H1 (cell line): ENCODE measurements at regions not wholly inside any gene's neighbourhood (a gene's known extent, or its start where the extent isn't known, plus 50 kb on each side); places are given as distances from the start of the nearest gene placed in this dataset.
A peak's percentile ranks its signal among the peaks of the same experiment; 100 is the strongest.
"Not testable (repeated sequence)": the region's sequence is repeated elsewhere in the genome, so short reads cannot be mapped to it uniquely, and the experiment has no call there.

ENCODE experiments used
- CTCF ChIA-PET: fragments of 300-600 bp; sonication (Branson Sonifier 250); formaldehyde crosslinking; loops from one replicate; lab custom pipeline; 2021; ENCODE audit not compliant: partially characterized antibody; lab: Charles Lee
- POLR2A ChIA-PET: fragments of 300-600 bp; sonication (Branson Sonifier 250); formaldehyde crosslinking; loops from one replicate; lab custom pipeline; 2021; ENCODE audit warnings: inconsistent platforms; ENCODE audit not compliant: partially characterized antibody; lab: Charles Lee
- DNase-seq, 2 experiments: peaks; one replicate each; pipeline versions ENCODE4 v3.0.0 to v3.0.0-alpha.2; 2010 to 2022; ENCODE audit warnings: low spot score in 2 of 2, low read depth in 1 of 2, mixed read lengths in 1 of 2
- FAIRE-seq: peaks from 2 replicates; lab custom pipeline; 2011; peaks lifted over from hg19 to GRCh38; lab: Jason Lieb, UNC
- H2AFZ ChIP-seq: 2 replicates; pipeline ENCODE4 v1.8.1; 2012; ENCODE audit warnings: low read length, inconsistent platforms
- H2AK5ac ChIP-seq: 2 replicates; pipeline ENCODE4 v1.6.1; 2013; ENCODE audit warnings: low read depth, low read length
- H2BK120ac ChIP-seq: replicated peaks from 2 replicates; pipeline ENCODE3; 2013; ENCODE audit warnings: low read depth, low read length, inconsistent platforms
- H2BK12ac ChIP-seq: 2 replicates; pipeline ENCODE4 v1.6.1; 2013; ENCODE audit warnings: low read depth, low read length
- H2BK15ac ChIP-seq: 2 replicates; pipeline ENCODE4 v1.6.1; 2013; ENCODE audit warnings: low read length
- H2BK20ac ChIP-seq: 2 replicates; pipeline ENCODE4 v1.6.1; 2013; ENCODE audit warnings: low read length
- H2BK5ac ChIP-seq: 2 replicates; pipeline ENCODE4 v1.6.1; 2013; ENCODE audit warnings: low read depth, low read length
- H3K14ac ChIP-seq: 2 replicates; pipeline ENCODE4 v1.6.1; 2013; ENCODE audit warnings: inconsistent platforms; ENCODE audit not compliant: insufficient read length
- H3K18ac ChIP-seq: 2 replicates; pipeline ENCODE4 v1.6.1; 2013; ENCODE audit warnings: low read length; ENCODE audit errors: extremely low read depth
- H3K23ac ChIP-seq: 2 replicates; pipeline ENCODE4 v1.6.1; 2013; ENCODE audit warnings: inconsistent platforms; ENCODE audit not compliant: insufficient read length
- H3K23me2 ChIP-seq: 2 replicates; pipeline ENCODE4 v1.6.1; 2013; ENCODE audit warnings: low read depth, low read length
- H3K27ac ChIP-seq: 2 replicates; pipeline ENCODE4 v1.6.1; 2011; ENCODE audit warnings: low read depth, low read length, inconsistent platforms
- H3K27me3 ChIP-seq, 4 experiments: replicated peaks in 1 of 4; 1 replicate in 1 of 4; 2 replicates in 3 of 4; pipeline versions ENCODE4 v1.6.1 to v1.8.1; 2011 to 2013; ENCODE audit warnings: low read length in 3 of 4, mild to moderate bottlenecking in 3 of 4, inconsistent platforms in 2 of 4, mixed read lengths in 2 of 4, moderate library complexity in 1 of 4; ENCODE audit not compliant: control insufficient read depth in 3 of 4, insufficient read depth in 3 of 4; ENCODE audit errors: extremely low read depth in 1 of 4
- H3K36me3 ChIP-seq, 4 experiments: 2 replicates each; pipeline versions ENCODE4 v1.6.1 to v1.8.1; 2011 to 2013; ENCODE audit warnings: mild to moderate bottlenecking in 4 of 4, low read length in 3 of 4, moderate library complexity in 2 of 4, control low read depth in 1 of 4, inconsistent platforms in 1 of 4; ENCODE audit not compliant: insufficient read depth in 4 of 4, control insufficient read depth in 2 of 4
- H3K4ac ChIP-seq: replicated peaks from 2 replicates; pipeline ENCODE3; 2013; ENCODE audit warnings: low read length, low read depth, mixed read lengths, inconsistent platforms; ENCODE audit not compliant: insufficient read length
- H3K4me1 ChIP-seq, 4 experiments: replicated peaks in 1 of 4; 1 replicate in 1 of 4; 2 replicates in 3 of 4; pipeline versions ENCODE4 v1.6.1 to v1.8.1; 2011 to 2013; ENCODE audit warnings: low read length in 3 of 4, inconsistent platforms in 2 of 4, mixed read lengths in 1 of 4; ENCODE audit not compliant: insufficient read depth in 4 of 4, control insufficient read depth in 3 of 4
- H3K4me2 ChIP-seq, 2 experiments: 2 replicates each; pipeline versions ENCODE4 v1.6.1 to v1.8.1; 2011 to 2013; ENCODE audit warnings: low read depth in 2 of 2, low read length in 2 of 2, control low read depth in 1 of 2, inconsistent platforms in 1 of 2, mild to moderate bottlenecking in 1 of 2; ENCODE audit not compliant: insufficient read depth in 1 of 2
- H3K4me3 ChIP-seq, 4 experiments: fragments of 200-600, 300-600 bp in 1 of 4; sonication (generic), shearing (Covaris generic), sonication (Bioruptor Twin) in 1 of 4; 2 replicates each; pipeline versions ENCODE4 v1.5.1 to v1.8.1; 2011 to 2016; ENCODE audit warnings: low read length in 4 of 4, low read depth in 3 of 4, control low read depth in 2 of 4, inconsistent platforms in 2 of 4, mild to moderate bottlenecking in 2 of 4, mixed read lengths in 1 of 4, moderate library complexity in 1 of 4; ENCODE audit not compliant: insufficient read depth in 2 of 4; ENCODE audit errors: extremely low read depth in 1 of 4
- H3K56ac ChIP-seq: replicated peaks from 2 replicates; pipeline ENCODE3; 2013; ENCODE audit warnings: low read depth, mild to moderate bottlenecking, mixed read lengths, low read length, inconsistent platforms; ENCODE audit not compliant: insufficient read length
- H3K79me1 ChIP-seq: 2 replicates; pipeline ENCODE4 v1.6.1; 2013; ENCODE audit warnings: low read depth, low read length, control low read depth
- H3K79me2 ChIP-seq, 2 experiments: 2 replicates each; pipeline versions ENCODE4 v1.6.1 to v1.8.1; 2012 to 2013; ENCODE audit warnings: low read length in 2 of 2, mild to moderate bottlenecking in 2 of 2, inconsistent platforms in 1 of 2; ENCODE audit not compliant: insufficient read depth in 2 of 2, control insufficient read depth in 1 of 2
- H3K9ac ChIP-seq, 4 experiments: replicated peaks in 1 of 4; 1 replicate in 1 of 4; 2 replicates in 3 of 4; pipeline versions ENCODE4 v1.6.1 to v1.8.1; 2011 to 2013; ENCODE audit warnings: low read depth in 3 of 4, low read length in 3 of 4, control low read depth in 2 of 4, mild to moderate bottlenecking in 2 of 4, moderate library complexity in 2 of 4, inconsistent platforms in 1 of 4; ENCODE audit errors: extremely low read depth in 1 of 4
- H3K9me3 ChIP-seq, 2 experiments: 2 replicates each; pipeline versions ENCODE4 v1.6.1 to v1.8.1; 2012 to 2013; ENCODE audit warnings: mild to moderate bottlenecking in 2 of 2, moderate library complexity in 2 of 2, control low read depth in 1 of 2, inconsistent platforms in 1 of 2, low read depth in 1 of 2, low read length in 1 of 2, mixed read lengths in 1 of 2; ENCODE audit not compliant: insufficient read depth in 2 of 2
- H4K20me1 ChIP-seq, 2 experiments: replicated peaks in 1 of 2; 2 replicates each; pipeline versions ENCODE3 to v1.8.1; 2011 to 2013; ENCODE audit warnings: inconsistent platforms in 2 of 2, low read length in 2 of 2, mild to moderate bottlenecking in 1 of 2; ENCODE audit not compliant: insufficient read depth in 2 of 2, control insufficient read depth in 1 of 2
- H4K5ac ChIP-seq: 2 replicates; pipeline ENCODE4 v1.6.1; 2013; ENCODE audit warnings: low read length, low read depth, mixed read lengths, inconsistent platforms; ENCODE audit not compliant: insufficient read length
- H4K8ac ChIP-seq: 2 replicates; pipeline ENCODE4 v1.8.0; 2013; ENCODE audit warnings: mild to moderate bottlenecking, moderate library complexity, low read length, inconsistent platforms; ENCODE audit not compliant: insufficient read depth; ENCODE audit errors: extremely low read depth
- H4K91ac ChIP-seq: replicated peaks from 2 replicates; pipeline ENCODE3; 2013; ENCODE audit warnings: low read length, mixed read lengths, inconsistent platforms; ENCODE audit not compliant: insufficient read length
- EGR1 ChIP-seq: IDR thresholded peaks from 2 replicates; pipeline ENCODE4 v1.6.1; 2011; ENCODE audit warnings: low read depth, low read length, borderline replicate concordance
- NRF1 ChIP-seq: IDR thresholded peaks from 2 replicates; pipeline ENCODE4 v1.6.1; 2011; ENCODE audit warnings: mild to moderate bottlenecking, low read depth, low read length, improper control_type of control experiment
- RBBP5 ChIP-seq: IDR thresholded peaks from 2 replicates; pipeline ENCODE4 v1.7.1; 2012; ENCODE audit warnings: low read depth, mild to moderate bottlenecking, inconsistent platforms, low read length, moderate library complexity, borderline replicate concordance
- WGBS, 2 experiments: shearing (Covaris generic) in 1 of 2; methylation state at CpG; one replicate each; pipeline versions ENCODE4 v1.1.6 to v1.1.7; 2013 to 2015; ENCODE audit warnings: low lambda C conversion rate in 2 of 2, mixed read lengths in 2 of 2, inconsistent platforms in 1 of 2, low coverage in 1 of 2, missing lambda C conversion rate in 1 of 2; ENCODE audit not compliant: insufficient replicate concordance in 2 of 2, insufficient coverage in 1 of 2, insufficient read length in 1 of 2; ENCODE audit errors: extremely low coverage in 1 of 2, missing lambda C conversion rate in 1 of 2; 5-methylcytosine and 5-hydroxymethylcytosine counted together
- TF ChIP-seq, protein P1 (sequence below): IDR thresholded peaks from 2 replicates; pipeline ENCODE4 v1.6.1; 2012; ENCODE audit warnings: inconsistent platforms
- TF ChIP-seq, protein P2 (sequence below): IDR thresholded peaks from 2 replicates; pipeline ENCODE4 v1.6.1; 2011; ENCODE audit warnings: low read length, improper control_type of control experiment

DNA sequence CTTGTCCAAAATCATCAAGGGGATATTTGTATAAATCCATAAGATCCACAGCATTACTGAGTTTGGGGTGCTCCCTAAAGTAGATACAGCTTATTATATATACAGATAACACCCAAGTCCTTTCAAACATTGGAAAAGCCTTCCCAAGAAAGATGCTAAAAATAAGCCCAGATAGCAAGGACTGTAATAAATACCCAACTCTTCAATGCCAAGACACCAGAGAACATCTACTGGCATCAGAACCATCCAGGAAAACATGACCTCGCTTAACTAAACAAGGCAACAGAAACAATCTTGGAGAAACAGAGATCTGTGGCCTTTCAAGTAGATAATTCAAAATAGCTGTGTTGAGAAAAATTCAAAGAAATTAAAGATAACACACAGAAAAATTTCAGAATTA is 761.4 kb downstream of the GRIK2 start (continued):
- TF ChIP-seq, protein P1, sequence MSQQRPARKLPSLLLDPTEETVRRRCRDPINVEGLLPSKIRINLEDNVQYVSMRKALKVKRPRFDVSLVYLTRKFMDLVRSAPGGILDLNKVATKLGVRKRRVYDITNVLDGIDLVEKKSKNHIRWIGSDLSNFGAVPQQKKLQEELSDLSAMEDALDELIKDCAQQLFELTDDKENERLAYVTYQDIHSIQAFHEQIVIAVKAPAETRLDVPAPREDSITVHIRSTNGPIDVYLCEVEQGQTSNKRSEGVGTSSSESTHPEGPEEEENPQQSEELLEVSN, result no peak
- no peak for TF ChIP-seq EGR1
- no peak for TF ChIP-seq RBBP5
- TF ChIP-seq, protein P2, sequence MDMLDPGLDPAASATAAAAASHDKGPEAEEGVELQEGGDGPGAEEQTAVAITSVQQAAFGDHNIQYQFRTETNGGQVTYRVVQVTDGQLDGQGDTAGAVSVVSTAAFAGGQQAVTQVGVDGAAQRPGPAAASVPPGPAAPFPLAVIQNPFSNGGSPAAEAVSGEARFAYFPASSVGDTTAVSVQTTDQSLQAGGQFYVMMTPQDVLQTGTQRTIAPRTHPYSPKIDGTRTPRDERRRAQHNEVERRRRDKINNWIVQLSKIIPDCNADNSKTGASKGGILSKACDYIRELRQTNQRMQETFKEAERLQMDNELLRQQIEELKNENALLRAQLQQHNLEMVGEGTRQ, result no peak
- TF ChIP-seq NRF1, result no peak

DNA sequence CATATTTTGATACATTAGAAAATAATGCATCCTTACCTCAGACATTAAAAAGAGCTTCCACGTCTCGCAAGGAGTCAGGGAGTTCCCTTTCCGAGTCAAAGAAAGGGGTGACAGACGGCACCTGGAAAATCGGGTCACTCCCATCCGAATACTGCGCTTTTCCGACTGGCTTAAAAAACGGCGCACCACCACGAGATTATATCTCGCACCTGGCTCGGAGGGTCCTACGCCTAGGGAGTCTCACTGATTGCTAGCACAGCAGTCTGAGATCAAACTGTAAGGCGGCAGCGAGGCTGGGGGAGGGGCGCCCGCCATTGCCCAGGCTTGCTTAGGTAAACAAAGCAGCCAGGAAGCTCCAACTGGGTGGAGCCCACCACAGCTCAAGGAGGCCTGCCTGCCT is 776.3 kb downstream of the GRIK2 start:
- H3K56ac ChIP-seq, H2BK15ac ChIP-seq, POLR2A ChIA-PET, H2BK120ac ChIP-seq, H2BK12ac ChIP-seq, H3K18ac ChIP-seq, H4K5ac ChIP-seq, H3K36me3 ChIP-seq, H3K23me2 ChIP-seq, H3K79me2 ChIP-seq, H3K9me3 ChIP-seq, H3K27me3 ChIP-seq, H2BK5ac ChIP-seq, H3K4me1 ChIP-seq, H3K27ac ChIP-seq, H3K4ac ChIP-seq, H3K23ac ChIP-seq, H2BK20ac ChIP-seq, H3K9ac ChIP-seq, H3K79me1 ChIP-seq, H4K20me1 ChIP-seq, FAIRE-seq, H3K14ac ChIP-seq, H4K8ac ChIP-seq, H2AK5ac ChIP-seq, H4K91ac ChIP-seq: not testable (repeated sequence)
- WGBS, 2 experiments, result 86% methylated on average over 16 of the region's 18 CpGs; no CpG with 5 or more reads in 1 of the 2 experiments
- H3K4me2 ChIP-seq, result peak overlapping the region; percentile 46 to 49; a peak in 2 of 4 replicates
- CTCF ChIA-PET, result interaction anchor here (1.3 kb wide), 1 partner anchor 782 kb away, joined by 4 read pairs; no protein-coding TSS in a partner anchor
- peak in 1 of 2 experiments; percentile 47 for DNase-seq
- 0 out of 2 replicates have a peak overlapping the region, but pooled peaks have one; percentile 70 for H2AFZ ChIP-seq
- peak overlapping the region in 2 of 4 experiments; percentile 34; a peak in 2 of 8 replicates for H3K4me3 ChIP-seq
